Lung microvascular endothelial cell (primary cell): ENCODE measurements at regions not wholly inside any gene's neighbourhood (a gene's known extent, or its start where the extent isn't known, plus 50 kb on each side); places are given as distances from the start of the nearest gene placed in this dataset.
A peak's percentile ranks its signal among the peaks of the same experiment; 100 is the strongest.

Source experiments
- DNase-seq, 2 donors: peaks; one replicate each; pipeline versions ENCODE4 v3.0.0 to v3.0.0-alpha.2; 2010; ENCODE audit warnings: low read depth in 2 of 2

DNA sequence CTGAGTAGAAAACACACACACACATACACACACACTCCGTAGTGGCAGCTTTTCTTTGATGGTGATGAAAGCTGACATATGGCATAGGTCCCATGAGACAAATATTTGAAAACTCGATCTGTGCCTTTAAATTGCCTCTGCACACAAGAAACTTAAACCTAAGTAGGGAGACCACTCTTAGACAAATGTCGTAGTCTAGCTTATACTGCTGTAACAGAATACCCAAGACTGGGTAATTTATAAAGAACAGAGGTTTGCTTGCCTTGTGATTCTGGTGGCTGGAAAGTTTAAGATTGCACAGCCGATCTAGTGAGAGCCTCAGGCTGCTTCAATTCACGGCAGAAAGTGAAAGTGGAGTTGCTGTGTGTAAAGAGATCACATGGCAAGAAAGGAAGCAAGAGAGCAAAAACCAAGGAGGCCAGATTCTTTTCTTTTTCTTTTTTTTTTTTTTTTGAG lies 489.4 kb upstream of the SORCS1 start:
- peak; percentile 0 to 41 for DNase-seq

DNA sequence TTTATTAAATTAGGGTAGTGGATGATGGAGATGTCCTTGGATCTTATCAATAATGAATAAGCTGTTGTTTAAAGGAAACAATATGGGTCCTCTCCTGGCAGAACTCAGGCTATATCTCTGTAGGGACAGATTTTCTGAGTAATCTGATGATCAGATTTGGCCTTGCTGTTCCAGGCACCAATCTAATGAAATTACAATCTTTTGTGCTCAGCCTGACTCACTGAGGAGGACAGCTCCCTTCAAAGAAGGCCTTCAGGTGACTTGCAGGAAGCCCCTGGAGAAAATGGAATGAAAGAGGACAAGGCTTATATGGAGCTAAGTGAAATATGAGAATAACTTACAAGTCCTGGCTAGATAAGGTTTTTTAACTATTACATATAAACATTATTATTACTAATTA lies 486.4 kb upstream of the SORCS1 start:
- no peak for DNase-seq

- no peak for DNase-seq
These were observed 484.7 kb upstream of the SORCS1 start for GRCh38 chr10:107649249-107649648.

DNA sequence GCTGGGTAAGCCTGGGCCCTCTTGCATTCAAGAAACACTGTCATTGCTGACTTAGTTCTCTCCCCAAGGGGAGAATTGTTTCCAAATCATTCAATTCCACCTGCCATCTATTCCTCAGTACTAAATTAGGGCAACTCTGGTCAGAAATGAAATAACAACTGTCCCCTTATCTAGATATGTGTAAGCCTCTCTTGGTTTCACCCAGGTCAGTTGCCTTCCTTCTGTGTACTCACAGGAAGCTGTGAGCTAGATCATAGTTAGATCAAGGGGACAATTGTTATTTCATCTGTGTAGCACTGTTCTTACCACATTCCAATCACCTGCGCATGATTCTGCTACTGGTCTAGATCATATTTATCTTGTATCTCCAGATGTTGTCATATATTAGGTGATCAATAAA lies 483.0 kb upstream of the SORCS1 start:
- DNase-seq = no peak

GRCh38 chr10:107631876-107632275 lies 467.4 kb upstream of the SORCS1 start:
- DNase-seq = no peak

DNA sequence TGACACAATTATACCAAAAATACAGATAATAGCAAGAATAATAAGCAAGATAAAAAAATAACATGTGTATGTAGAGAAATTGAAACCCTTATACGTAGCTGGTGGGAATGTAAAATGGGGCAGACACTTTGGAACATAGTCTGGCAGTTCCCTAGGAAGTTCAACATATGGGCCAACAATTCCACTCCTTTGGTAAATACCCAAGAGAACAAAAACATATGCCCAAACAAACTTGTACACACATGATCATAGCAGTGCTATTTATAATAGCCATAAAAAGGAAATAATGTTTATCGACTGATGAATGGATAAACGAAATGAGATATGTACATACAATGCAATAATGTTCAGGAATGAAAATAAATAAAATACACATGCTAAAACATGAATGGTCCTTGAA lies 462.4 kb upstream of the SORCS1 start:
- DNase-seq = no peak

GRCh38 chr10:107623292-107623691 lies 458.8 kb upstream of the SORCS1 start:
- no peak for DNase-seq

DNA sequence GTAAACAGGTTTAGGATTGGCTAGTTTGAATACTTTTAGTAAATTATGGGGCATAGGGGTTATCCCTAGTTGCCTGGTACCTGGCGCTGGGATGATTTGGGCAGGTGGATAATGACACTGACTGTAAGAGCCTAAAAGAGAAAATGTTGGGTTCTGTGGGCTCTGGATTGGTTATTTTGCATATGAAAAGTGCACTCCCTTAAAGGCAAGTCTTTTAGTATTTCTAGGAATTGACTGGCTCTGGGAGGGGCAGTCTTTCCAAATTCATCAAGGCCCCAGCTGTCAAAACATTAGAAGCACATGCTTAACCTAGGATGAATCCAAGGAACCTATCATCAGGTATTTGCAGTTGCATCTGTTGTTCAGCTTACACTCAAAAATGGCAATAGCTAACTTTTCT lies 454.6 kb upstream of the SORCS1 start:
- DNase-seq = no peak

DNA sequence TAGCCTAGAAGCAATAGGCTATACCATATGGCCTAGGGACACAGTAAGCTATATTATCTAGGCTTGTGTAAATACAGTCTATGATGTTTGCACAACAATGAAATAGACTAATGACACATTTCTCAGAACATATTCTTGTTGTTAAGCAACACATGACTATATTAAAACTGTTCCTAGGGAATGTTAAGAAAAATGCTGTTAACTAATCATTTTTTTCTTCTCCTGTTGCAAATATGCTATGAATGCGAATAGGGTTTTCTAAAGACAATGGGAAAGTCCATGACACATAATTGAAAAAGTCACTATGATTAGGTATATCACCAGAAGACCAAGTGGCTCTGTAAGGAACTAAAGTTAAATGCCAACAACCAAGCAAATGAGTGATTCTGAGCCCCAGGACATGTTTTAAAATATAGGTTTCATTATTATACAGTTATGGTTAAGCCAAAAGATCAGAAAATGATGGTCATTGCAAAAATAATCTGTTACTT lies 454.0 kb upstream of the SORCS1 start:
- no peak for DNase-seq

- DNase-seq = no peak
These were observed 452.2 kb upstream of the SORCS1 start for GRCh38 chr10:107616463-107617410.

- no peak for DNase-seq
These were observed 451.5 kb upstream of the SORCS1 start for GRCh38 chr10:107616031-107616430.

GRCh38 chr10:107614939-107615685 lies 450.6 kb upstream of the SORCS1 start:
- no peak for DNase-seq

- no peak for DNase-seq
These were observed 446.6 kb upstream of the SORCS1 start for GRCh38 chr10:107611115-107611514.

DNA sequence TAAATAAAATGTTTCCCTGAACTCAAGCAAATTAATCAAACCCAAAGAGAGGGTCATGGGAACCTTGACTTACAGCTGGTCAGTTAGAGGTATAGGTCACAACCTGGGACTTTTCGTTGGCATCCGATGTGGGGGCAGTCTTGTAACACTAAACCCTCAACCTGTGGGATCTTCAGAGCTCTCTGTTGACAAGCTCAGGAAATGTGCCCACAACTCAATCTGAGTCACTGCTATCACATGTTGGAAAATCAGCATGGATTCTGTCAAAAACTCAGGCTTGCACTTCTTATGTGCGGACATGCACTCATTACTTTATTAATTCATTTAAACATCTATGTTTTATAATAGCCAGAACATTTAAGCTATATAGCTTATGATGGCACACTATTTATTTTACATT lies 424.6 kb upstream of the SORCS1 start:
- no peak for DNase-seq

GRCh38 chr10:107585630-107586029 lies 421.1 kb upstream of the SORCS1 start:
- no peak for DNase-seq

GRCh38 chr10:107583974-107584373 lies 419.5 kb upstream of the SORCS1 start:
- DNase-seq = no peak

DNA sequence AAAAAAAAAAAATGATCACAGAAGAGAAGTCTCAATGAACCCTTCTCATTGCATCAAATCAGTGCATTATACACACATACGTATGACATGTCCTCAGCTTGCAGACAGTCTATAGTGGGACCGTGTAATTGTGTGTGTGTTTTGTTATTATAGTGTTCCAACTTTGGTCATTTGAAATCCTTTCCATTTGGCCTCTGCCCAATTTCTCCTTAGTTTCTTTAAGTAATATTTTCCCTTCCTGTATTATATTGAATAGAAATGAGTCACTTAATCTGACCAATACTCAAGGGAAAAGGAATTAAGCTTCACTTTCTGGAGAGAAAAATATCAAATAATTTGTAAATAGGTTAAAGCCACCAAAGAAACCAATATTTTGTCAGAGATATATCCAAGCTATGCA lies 415.5 kb upstream of the SORCS1 start:
- DNase-seq = peak in 1 of 2 donors; percentile 24

- DNase-seq = no peak
These were observed 412.7 kb upstream of the SORCS1 start for GRCh38 chr10:107577221-107577620.

DNA sequence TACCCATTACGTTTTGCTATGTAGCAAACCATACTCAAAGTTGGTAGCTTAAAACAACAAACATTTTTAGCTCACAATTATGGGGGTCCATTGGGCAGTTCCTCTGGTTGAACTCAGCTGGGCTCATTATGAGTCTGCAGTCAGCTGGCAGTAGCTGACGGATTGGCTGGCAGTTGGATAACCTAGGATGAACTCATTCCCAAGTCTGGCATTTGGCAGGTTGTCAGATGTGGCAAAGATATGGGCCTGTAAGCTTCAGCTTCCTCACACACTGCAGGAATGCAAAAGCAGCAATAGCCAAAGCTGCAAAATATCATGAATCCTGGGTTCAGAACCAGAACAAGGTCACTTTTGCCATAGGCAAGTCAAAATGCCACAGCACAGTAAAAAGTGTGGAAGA lies 412.2 kb upstream of the SORCS1 start:
- no peak for DNase-seq

- DNase-seq = no peak
These were observed 400.5 kb upstream of the SORCS1 start for GRCh38 chr10:107565014-107565413.

GRCh38 chr10:107561136-107561650 lies 396.7 kb upstream of the SORCS1 start:
- no peak for DNase-seq

DNA sequence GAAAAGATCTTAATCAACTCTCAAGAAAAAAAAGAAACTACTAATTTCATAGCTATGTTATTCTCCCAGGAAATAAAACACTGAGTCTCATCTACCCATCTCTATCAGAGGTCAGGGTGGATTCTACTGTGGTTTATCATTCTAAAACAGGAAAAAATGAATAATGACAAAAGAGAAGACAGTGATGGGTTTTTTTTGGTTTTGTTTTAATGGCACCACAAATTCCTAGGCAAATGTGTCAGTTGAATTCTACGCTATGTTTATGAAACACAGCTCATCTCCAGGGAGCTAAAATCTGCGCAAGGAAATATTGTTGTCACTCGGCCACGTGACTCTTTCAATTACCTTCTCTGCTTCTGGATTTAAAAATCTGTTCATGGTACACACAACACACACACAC lies 393.4 kb upstream of the SORCS1 start:
- DNase-seq = no peak
